NCI-H774 (cell line): ENCODE measurements at regions not wholly inside any gene's neighbourhood (a gene's known extent, or its start where the extent isn't known, plus 50 kb on each side); places are given as distances from the start of the nearest gene placed in this dataset.

Experiments
- DNase-seq: peaks from one replicate; lab custom pipeline; 2025; lab: John Stamatoyannopoulos, UW

DNA sequence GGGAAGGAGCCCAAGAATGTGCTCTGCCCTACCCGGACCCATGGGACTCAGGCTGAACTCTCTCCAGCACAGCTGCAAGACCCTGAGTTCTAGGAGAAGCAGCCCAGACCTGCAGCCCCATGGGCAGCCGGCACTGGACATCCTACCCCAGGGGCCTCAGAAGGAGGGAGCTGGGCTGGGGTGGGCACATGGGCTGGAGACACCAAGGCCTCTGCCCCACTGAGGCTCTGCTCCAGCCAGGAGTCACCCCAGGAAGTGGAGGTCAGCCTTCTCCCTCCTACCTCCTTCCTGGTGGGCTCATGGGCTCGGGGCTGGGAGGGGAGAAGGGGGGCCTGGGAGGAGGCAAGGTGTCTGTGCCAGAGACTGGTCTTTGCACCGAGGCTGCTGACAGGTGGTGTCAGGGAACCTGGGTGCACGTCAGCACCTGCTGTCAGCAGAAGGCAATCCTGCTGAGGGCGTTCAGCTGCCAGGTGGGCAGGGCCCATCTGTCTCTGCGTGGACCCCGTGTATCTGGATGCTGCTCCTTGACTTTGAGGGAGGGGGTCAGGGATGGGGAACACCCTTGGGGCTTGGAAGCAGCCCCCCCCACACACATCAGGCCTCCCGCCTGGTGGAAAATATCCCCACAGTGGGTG is 95.2 kb downstream of the PDGFA start:
- DNase-seq = no peak

- DNase-seq = no peak
Measured at GRCh38 chr7:424961-425793, 94.5 kb downstream of the PDGFA start.

GRCh38 chr7:425794-426188 is 93.9 kb downstream of the PDGFA start:
- no peak for DNase-seq

DNA sequence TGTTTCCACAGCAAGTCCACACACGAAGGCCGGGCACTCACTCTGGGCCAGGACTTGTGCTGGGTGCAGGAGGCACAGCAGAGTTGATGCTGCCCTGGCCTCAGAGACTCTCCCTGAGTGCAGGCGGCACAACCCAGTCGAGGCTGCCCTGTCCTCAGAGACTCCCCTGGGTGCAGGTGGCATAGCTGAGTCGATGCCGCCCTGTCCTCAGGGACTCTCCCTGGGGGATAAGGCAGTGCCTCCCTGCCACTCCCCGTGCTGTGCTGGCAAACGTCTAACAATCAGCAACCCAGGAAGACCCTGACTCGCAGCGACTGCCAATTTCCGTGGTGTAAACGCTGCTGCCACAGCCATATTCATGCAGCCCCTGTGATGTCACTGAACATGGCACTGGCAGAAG is 93.1 kb downstream of the PDGFA start:
- DNase-seq = no peak

GRCh38 chr7:427506-428103 is 92.0 kb downstream of the PDGFA start:
- no peak for DNase-seq

DNA sequence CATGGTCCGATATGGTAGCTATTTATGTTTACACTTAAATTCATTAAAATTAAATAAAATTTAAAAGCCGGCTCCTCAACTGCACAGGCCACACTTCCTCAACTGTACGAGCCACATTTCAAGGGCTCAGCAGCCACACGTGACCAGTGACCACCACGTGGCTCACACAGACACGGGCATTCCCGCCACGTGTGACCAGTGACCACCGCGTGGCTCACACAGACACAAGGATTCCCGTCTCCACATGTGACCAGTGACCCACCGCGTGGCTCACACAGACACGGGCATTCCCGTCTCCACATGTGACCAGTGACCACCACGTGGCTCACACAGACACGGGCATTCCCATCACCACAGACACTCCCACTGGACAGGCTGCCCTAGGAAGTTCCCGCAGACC is 91.3 kb downstream of the PDGFA start:
- no peak for DNase-seq

GRCh38 chr7:428927-429827 is 90.5 kb downstream of the PDGFA start:
- no peak for DNase-seq

GRCh38 chr7:429828-430180 is 89.8 kb downstream of the PDGFA start:
- DNase-seq = no peak

- DNase-seq = no peak
Measured at GRCh38 chr7:431041-431440, 88.6 kb downstream of the PDGFA start.

- no peak for DNase-seq
Measured at GRCh38 chr7:431658-432111, 88.0 kb downstream of the PDGFA start.

- DNase-seq = no peak
Measured at GRCh38 chr7:432256-432655, 87.4 kb downstream of the PDGFA start.

- DNase-seq = no peak
Measured at GRCh38 chr7:432933-433332, 86.7 kb downstream of the PDGFA start.

- DNase-seq = no peak
Measured at GRCh38 chr7:433558-433957, 86.1 kb downstream of the PDGFA start.

GRCh38 chr7:434891-435629 is 84.6 kb downstream of the PDGFA start:
- no peak for DNase-seq

GRCh38 chr7:435630-436366 is 83.8 kb downstream of the PDGFA start:
- no peak for DNase-seq

GRCh38 chr7:436367-437128 is 83.1 kb downstream of the PDGFA start:
- no peak for DNase-seq

GRCh38 chr7:437329-438251 is 82.1 kb downstream of the PDGFA start:
- no peak for DNase-seq

DNA sequence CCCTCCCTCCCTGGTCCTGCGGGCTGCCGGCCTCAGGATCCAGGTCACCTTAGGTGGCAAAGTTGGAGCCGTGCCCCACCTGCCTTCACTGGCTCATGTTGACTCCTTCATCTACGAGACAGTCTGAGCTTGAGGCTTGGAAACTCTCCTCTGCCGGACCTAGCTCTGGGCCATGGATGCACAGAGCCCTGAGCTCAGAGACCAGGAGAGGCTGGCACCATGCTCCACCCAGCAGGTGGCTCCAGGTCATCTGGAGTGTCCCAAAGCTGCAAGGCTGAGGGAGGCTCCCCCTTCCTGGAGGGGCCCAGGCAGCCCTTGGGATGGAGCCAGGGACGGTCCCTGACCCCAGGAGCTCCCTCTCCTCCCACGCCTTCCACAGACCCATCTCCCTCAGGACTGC is 81.3 kb downstream of the PDGFA start:
- no peak for DNase-seq

DNA sequence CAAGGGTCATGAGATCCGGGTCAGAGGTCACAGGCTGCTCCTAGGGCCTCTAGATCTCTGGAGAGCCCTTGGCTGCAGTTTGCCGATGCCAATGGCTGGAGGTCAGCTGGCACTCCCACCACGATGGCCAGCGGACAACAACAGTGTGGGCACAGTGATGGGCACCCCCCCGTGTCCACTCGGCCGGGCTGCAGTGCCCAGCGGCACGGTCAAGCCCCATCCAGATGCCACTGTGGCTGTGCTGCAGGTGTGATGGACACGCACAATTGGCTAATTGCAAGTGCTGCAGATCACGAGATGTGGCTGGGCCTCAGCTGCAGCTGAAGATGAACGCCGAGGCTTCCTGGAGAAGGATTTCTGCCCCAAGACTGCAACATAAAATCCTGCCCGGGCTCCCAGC is 80.7 kb downstream of the PDGFA start:
- DNase-seq = no peak
